Mesendoderm (in vitro differentiated cells): ENCODE measurements at regions not wholly inside any gene's neighbourhood (a gene's known extent, or its start where the extent isn't known, plus 50 kb on each side); places are given as distances from the start of the nearest gene placed in this dataset.

Experiments used
- DNase-seq: peaks from one replicate; pipeline ENCODE4 v3.0.0; 2013
- H2AK5ac ChIP-seq: 2 replicates; pipeline ENCODE4 v1.6.1; 2013; ENCODE audit warnings: low read length, inconsistent platforms
- H2BK120ac ChIP-seq: 2 replicates; pipeline ENCODE4 v1.6.1; 2013; ENCODE audit warnings: low read depth, mild to moderate bottlenecking, low read length, moderate library complexity, mixed read lengths
- H2BK15ac ChIP-seq: replicated peaks from 2 replicates; pipeline ENCODE4 v1.6.1; 2013; ENCODE audit warnings: low read depth, mild to moderate bottlenecking, moderate library complexity
- H2BK5ac ChIP-seq: 2 replicates; pipeline ENCODE4 v1.6.1; 2013; ENCODE audit warnings: low read length, inconsistent platforms
- H3K18ac ChIP-seq: 2 replicates; pipeline ENCODE4 v1.6.1; 2013; ENCODE audit warnings: mild to moderate bottlenecking, low read length, mixed read lengths
- H3K23ac ChIP-seq: one replicate; pipeline ENCODE4 v1.6.1; 2013; ENCODE audit warnings: low read length
- H3K27ac ChIP-seq: 2 replicates; pipeline ENCODE4 v1.5.1; 2013; ENCODE audit warnings: low read depth, mild to moderate bottlenecking, inconsistent platforms, low read length, moderate library complexity
- H3K27me3 ChIP-seq: 2 replicates; pipeline ENCODE4 v1.6.1; 2013; ENCODE audit warnings: low read length, control low read depth, mild to moderate bottlenecking, inconsistent platforms; ENCODE audit not compliant: insufficient read depth, poor library complexity
- H3K36me3 ChIP-seq: 2 replicates; pipeline ENCODE4 v1.6.1; 2013; ENCODE audit warnings: low read length, inconsistent platforms; ENCODE audit not compliant: control insufficient read depth, insufficient read depth
- H3K4ac ChIP-seq: one replicate; pipeline ENCODE4 v1.6.1; 2013; ENCODE audit warnings: low read depth, mild to moderate bottlenecking, low read length, moderate library complexity
- H3K4me1 ChIP-seq: 2 replicates; pipeline ENCODE4 v1.6.1; 2013; ENCODE audit warnings: low read depth, low read length, inconsistent platforms; ENCODE audit not compliant: control insufficient read depth
- H3K4me2 ChIP-seq: 2 replicates; pipeline ENCODE4 v1.6.1; 2013; ENCODE audit warnings: low read length
- H3K4me3 ChIP-seq: 2 replicates; pipeline ENCODE4 v1.5.1; 2013; ENCODE audit warnings: mild to moderate bottlenecking, low read length
- H3K56ac ChIP-seq: one replicate; pipeline ENCODE4 v1.6.1; 2013; ENCODE audit warnings: low read length
- H3K79me1 ChIP-seq: 2 replicates; pipeline ENCODE4 v1.6.1; 2013; ENCODE audit warnings: low read length, inconsistent platforms
- H3K79me2 ChIP-seq: 2 replicates; pipeline ENCODE4 v1.6.1; 2013; ENCODE audit warnings: mild to moderate bottlenecking, low read length; ENCODE audit not compliant: control insufficient read depth, insufficient read depth
- H3K9ac ChIP-seq: 2 replicates; pipeline ENCODE4 v1.6.1; 2013; ENCODE audit warnings: low read length, inconsistent platforms
- H4K5ac ChIP-seq: one replicate; pipeline ENCODE4 v1.6.1; 2013; ENCODE audit warnings: low read length
- H4K8ac ChIP-seq: one replicate; pipeline ENCODE4 v1.6.1; 2013; ENCODE audit warnings: low read depth, mild to moderate bottlenecking, control low read depth, low read length, moderate library complexity
- WGBS: extraction: QIAGEN DNeasy Blood & Tissue Kit; methylation state at CpG from one replicate; pipeline ENCODE4 v1.1.7; 2013; ENCODE audit warnings: low lambda C conversion rate, missing lambda C conversion rate; ENCODE audit not compliant: insufficient coverage; ENCODE audit errors: extremely low coverage; 5-methylcytosine and 5-hydroxymethylcytosine counted together

GRCh38 chr17:79680318-79680695, 50.4 kb upstream of the ENPP7 start:
- no peaks in the 10 kb centered on the region for H3K36me3 ChIP-seq
- no peak overlapping the region for H4K8ac ChIP-seq
- H3K18ac ChIP-seq, result no peak overlapping the region
- no peak overlapping the region for H3K4ac ChIP-seq
- no peak overlapping the region for H2BK5ac ChIP-seq
- no peaks in the 10 kb centered on the region for H3K27me3 ChIP-seq
- no peak overlapping the region for H3K56ac ChIP-seq
- WGBS, result no CpG with 5 or more reads among the region's 3 CpGs
- DNase-seq, result no peak
- no peaks in the 10 kb centered on the region for H3K79me2 ChIP-seq
- no peak overlapping the region for H3K23ac ChIP-seq
- H3K79me1 ChIP-seq, result no peaks in the 10 kb centered on the region
- no peak overlapping the region for H2AK5ac ChIP-seq
- no peaks in the 10 kb centered on the region for H3K4me1 ChIP-seq
- H3K4me3 ChIP-seq, result no peak overlapping the region
- no peak overlapping the region for H4K5ac ChIP-seq
- H3K27ac ChIP-seq, result no peak overlapping the region
- H3K4me2 ChIP-seq, result no peak overlapping the region
- H2BK15ac ChIP-seq, result no peak overlapping the region
- H3K9ac ChIP-seq, result no peak overlapping the region
- H2BK120ac ChIP-seq, result no peak overlapping the region

- Histone ChIP-seq H3K27ac (no peak overlapping the region), H2BK15ac (no peak overlapping the region), H3K4me2 (no peak overlapping the region), H2BK5ac (no peak overlapping the region), H3K23ac (no peak overlapping the region), H3K18ac (no peak overlapping the region), H3K9ac (no peak overlapping the region), H2AK5ac (no peak overlapping the region), H4K5ac (no peak overlapping the region), H3K79me2 (no peaks in the 10 kb centered on the region), H4K8ac (no peak overlapping the region), H3K27me3 (no peaks in the 10 kb centered on the region), H3K4me1 (no peaks in the 10 kb centered on the region), H3K79me1 (no peaks in the 10 kb centered on the region), H2BK120ac (no peak overlapping the region), H3K56ac (no peak overlapping the region), H3K36me3 (no peaks in the 10 kb centered on the region), H3K4me3 (no peak overlapping the region), H3K4ac (no peak overlapping the region)
- DNase-seq, result no peak
- no CpG with 5 or more reads among the region's 19 CpGs for WGBS
Measured at GRCh38 chr17:79679631-79680317, 51.0 kb upstream of the ENPP7 start.

GRCh38 chr17:79678736-79679255, 51.9 kb upstream of the ENPP7 start:
- DNase-seq, result no peak
- Histone ChIP-seq H3K27me3 (no peaks in the 10 kb centered on the region), H3K56ac (no peak overlapping the region), H3K18ac (no peak overlapping the region), H3K4me2 (no peak overlapping the region), H2BK5ac (no peak overlapping the region), H2BK120ac (no peak overlapping the region), H3K79me2 (no peaks in the 10 kb centered on the region), H2BK15ac (no peak overlapping the region), H4K5ac (no peak overlapping the region), H3K79me1 (no peaks in the 10 kb centered on the region), H3K4me1 (no peaks in the 10 kb centered on the region), H3K23ac (no peak overlapping the region), H3K4ac (no peak overlapping the region), H3K27ac (no peak overlapping the region), H3K4me3 (no peak overlapping the region), H4K8ac (no peak overlapping the region), H2AK5ac (no peak overlapping the region), H3K36me3 (no peaks in the 10 kb centered on the region), H3K9ac (no peak overlapping the region)
- WGBS, result no CpG with 5 or more reads among the region's 12 CpGs

GRCh38 chr17:79678091-79678735, 52.5 kb upstream of the ENPP7 start:
- no peak overlapping the region for H2BK15ac ChIP-seq
- H3K56ac ChIP-seq, result no peak overlapping the region
- no peaks in the 10 kb centered on the region for H3K4me1 ChIP-seq
- no peak for DNase-seq
- no peaks in the 10 kb centered on the region for H3K79me2 ChIP-seq
- no peak overlapping the region for H2AK5ac ChIP-seq
- H2BK5ac ChIP-seq, result no peak overlapping the region
- H3K27ac ChIP-seq, result no peak overlapping the region
- no peak overlapping the region for H3K23ac ChIP-seq
- no peaks in the 10 kb centered on the region for H3K79me1 ChIP-seq
- H3K36me3 ChIP-seq, result no peaks in the 10 kb centered on the region
- H3K4me3 ChIP-seq, result no peak overlapping the region
- no peak overlapping the region for H4K5ac ChIP-seq
- H4K8ac ChIP-seq, result no peak overlapping the region
- H3K4ac ChIP-seq, result no peak overlapping the region
- no peaks in the 10 kb centered on the region for H3K27me3 ChIP-seq
- H3K9ac ChIP-seq, result no peak overlapping the region
- no CpG with 5 or more reads among the region's 16 CpGs for WGBS
- H3K18ac ChIP-seq, result no peak overlapping the region
- H3K4me2 ChIP-seq, result no peak overlapping the region
- no peak overlapping the region for H2BK120ac ChIP-seq

- H3K4me2 ChIP-seq, result no peak overlapping the region
- no peak overlapping the region for H2BK15ac ChIP-seq
- H3K4me3 ChIP-seq, result no peak overlapping the region
- H3K18ac ChIP-seq, result no peak overlapping the region
- no peak overlapping the region for H3K27ac ChIP-seq
- no peak overlapping the region for H3K4ac ChIP-seq
- no peak for DNase-seq
- H2AK5ac ChIP-seq, result no peak overlapping the region
- no peaks in the 10 kb centered on the region for H3K79me1 ChIP-seq
- no peak overlapping the region for H2BK5ac ChIP-seq
- no peaks in the 10 kb centered on the region for H3K27me3 ChIP-seq
- no peaks in the 10 kb centered on the region for H3K36me3 ChIP-seq
- WGBS, result no CpG with 5 or more reads among the region's 12 CpGs
- H3K56ac ChIP-seq, result no peak overlapping the region
- no peak overlapping the region for H3K9ac ChIP-seq
- H3K4me1 ChIP-seq, result no peaks in the 10 kb centered on the region
- H3K23ac ChIP-seq, result no peak overlapping the region
- no peak overlapping the region for H2BK120ac ChIP-seq
- no peaks in the 10 kb centered on the region for H3K79me2 ChIP-seq
- no peak overlapping the region for H4K5ac ChIP-seq
- no peak overlapping the region for H4K8ac ChIP-seq
Measured at GRCh38 chr17:79677646-79678045, 53.1 kb upstream of the ENPP7 start.
